H1 (cell line): ENCODE measurements at regions not wholly inside any gene's neighbourhood (a gene's known extent, or its start where the extent isn't known, plus 50 kb on each side); places are given as distances from the start of the nearest gene placed in this dataset.

Source experiments
- CTCF ChIA-PET: fragments of 300-600 bp; sonication (Branson Sonifier 250); formaldehyde crosslinking; loops from one replicate; lab custom pipeline; 2021; ENCODE audit not compliant: partially characterized antibody; lab: Charles Lee
- POLR2A ChIA-PET: fragments of 300-600 bp; sonication (Branson Sonifier 250); formaldehyde crosslinking; loops from one replicate; lab custom pipeline; 2021; ENCODE audit warnings: inconsistent platforms; ENCODE audit not compliant: partially characterized antibody; lab: Charles Lee
- DNase-seq, 2 experiments: peaks; one replicate each; pipeline versions ENCODE4 v3.0.0 to v3.0.0-alpha.2; 2010 to 2022; ENCODE audit warnings: low spot score in 2 of 2, low read depth in 1 of 2, mixed read lengths in 1 of 2
- FAIRE-seq: peaks from 2 replicates; lab custom pipeline; 2011; peaks lifted over from hg19 to GRCh38; lab: Jason Lieb, UNC
- H2AFZ ChIP-seq: 2 replicates; pipeline ENCODE4 v1.8.1; 2012; ENCODE audit warnings: low read length, inconsistent platforms
- H2AK5ac ChIP-seq: 2 replicates; pipeline ENCODE4 v1.6.1; 2013; ENCODE audit warnings: low read depth, low read length
- H2BK120ac ChIP-seq: replicated peaks from 2 replicates; pipeline ENCODE3; 2013; ENCODE audit warnings: low read depth, low read length, inconsistent platforms
- H2BK12ac ChIP-seq: 2 replicates; pipeline ENCODE4 v1.6.1; 2013; ENCODE audit warnings: low read depth, low read length
- H2BK15ac ChIP-seq: 2 replicates; pipeline ENCODE4 v1.6.1; 2013; ENCODE audit warnings: low read length
- H2BK20ac ChIP-seq: 2 replicates; pipeline ENCODE4 v1.6.1; 2013; ENCODE audit warnings: low read length
- H2BK5ac ChIP-seq: 2 replicates; pipeline ENCODE4 v1.6.1; 2013; ENCODE audit warnings: low read depth, low read length
- H3K14ac ChIP-seq: 2 replicates; pipeline ENCODE4 v1.6.1; 2013; ENCODE audit warnings: inconsistent platforms; ENCODE audit not compliant: insufficient read length
- H3K18ac ChIP-seq: 2 replicates; pipeline ENCODE4 v1.6.1; 2013; ENCODE audit warnings: low read length; ENCODE audit errors: extremely low read depth
- H3K23ac ChIP-seq: 2 replicates; pipeline ENCODE4 v1.6.1; 2013; ENCODE audit warnings: inconsistent platforms; ENCODE audit not compliant: insufficient read length
- H3K23me2 ChIP-seq: 2 replicates; pipeline ENCODE4 v1.6.1; 2013; ENCODE audit warnings: low read depth, low read length
- H3K27ac ChIP-seq: 2 replicates; pipeline ENCODE4 v1.6.1; 2011; ENCODE audit warnings: low read depth, low read length, inconsistent platforms
- H3K27me3 ChIP-seq, 4 experiments: replicated peaks in 1 of 4; 1 replicate in 1 of 4; 2 replicates in 3 of 4; pipeline versions ENCODE4 v1.6.1 to v1.8.1; 2011 to 2013; ENCODE audit warnings: low read length in 3 of 4, mild to moderate bottlenecking in 3 of 4, inconsistent platforms in 2 of 4, mixed read lengths in 2 of 4, moderate library complexity in 1 of 4; ENCODE audit not compliant: control insufficient read depth in 3 of 4, insufficient read depth in 3 of 4; ENCODE audit errors: extremely low read depth in 1 of 4
- H3K36me3 ChIP-seq, 4 experiments: 2 replicates each; pipeline versions ENCODE4 v1.6.1 to v1.8.1; 2011 to 2013; ENCODE audit warnings: mild to moderate bottlenecking in 4 of 4, low read length in 3 of 4, moderate library complexity in 2 of 4, control low read depth in 1 of 4, inconsistent platforms in 1 of 4; ENCODE audit not compliant: insufficient read depth in 4 of 4, control insufficient read depth in 2 of 4
- H3K4ac ChIP-seq: replicated peaks from 2 replicates; pipeline ENCODE3; 2013; ENCODE audit warnings: low read length, low read depth, mixed read lengths, inconsistent platforms; ENCODE audit not compliant: insufficient read length
- H3K4me1 ChIP-seq, 4 experiments: replicated peaks in 1 of 4; 1 replicate in 1 of 4; 2 replicates in 3 of 4; pipeline versions ENCODE4 v1.6.1 to v1.8.1; 2011 to 2013; ENCODE audit warnings: low read length in 3 of 4, inconsistent platforms in 2 of 4, mixed read lengths in 1 of 4; ENCODE audit not compliant: insufficient read depth in 4 of 4, control insufficient read depth in 3 of 4
- H3K4me2 ChIP-seq, 2 experiments: 2 replicates each; pipeline versions ENCODE4 v1.6.1 to v1.8.1; 2011 to 2013; ENCODE audit warnings: low read depth in 2 of 2, low read length in 2 of 2, control low read depth in 1 of 2, inconsistent platforms in 1 of 2, mild to moderate bottlenecking in 1 of 2; ENCODE audit not compliant: insufficient read depth in 1 of 2
- H3K4me3 ChIP-seq, 4 experiments: fragments of 200-600, 300-600 bp in 1 of 4; sonication (generic), shearing (Covaris generic), sonication (Bioruptor Twin) in 1 of 4; 2 replicates each; pipeline versions ENCODE4 v1.5.1 to v1.8.1; 2011 to 2016; ENCODE audit warnings: low read length in 4 of 4, low read depth in 3 of 4, control low read depth in 2 of 4, inconsistent platforms in 2 of 4, mild to moderate bottlenecking in 2 of 4, mixed read lengths in 1 of 4, moderate library complexity in 1 of 4; ENCODE audit not compliant: insufficient read depth in 2 of 4; ENCODE audit errors: extremely low read depth in 1 of 4
- H3K56ac ChIP-seq: replicated peaks from 2 replicates; pipeline ENCODE3; 2013; ENCODE audit warnings: low read depth, mild to moderate bottlenecking, mixed read lengths, low read length, inconsistent platforms; ENCODE audit not compliant: insufficient read length
- H3K79me1 ChIP-seq: 2 replicates; pipeline ENCODE4 v1.6.1; 2013; ENCODE audit warnings: low read depth, low read length, control low read depth
- H3K79me2 ChIP-seq, 2 experiments: 2 replicates each; pipeline versions ENCODE4 v1.6.1 to v1.8.1; 2012 to 2013; ENCODE audit warnings: low read length in 2 of 2, mild to moderate bottlenecking in 2 of 2, inconsistent platforms in 1 of 2; ENCODE audit not compliant: insufficient read depth in 2 of 2, control insufficient read depth in 1 of 2
- H3K9ac ChIP-seq, 4 experiments: replicated peaks in 1 of 4; 1 replicate in 1 of 4; 2 replicates in 3 of 4; pipeline versions ENCODE4 v1.6.1 to v1.8.1; 2011 to 2013; ENCODE audit warnings: low read depth in 3 of 4, low read length in 3 of 4, control low read depth in 2 of 4, mild to moderate bottlenecking in 2 of 4, moderate library complexity in 2 of 4, inconsistent platforms in 1 of 4; ENCODE audit errors: extremely low read depth in 1 of 4
- H3K9me3 ChIP-seq, 2 experiments: 2 replicates each; pipeline versions ENCODE4 v1.6.1 to v1.8.1; 2012 to 2013; ENCODE audit warnings: mild to moderate bottlenecking in 2 of 2, moderate library complexity in 2 of 2, control low read depth in 1 of 2, inconsistent platforms in 1 of 2, low read depth in 1 of 2, low read length in 1 of 2, mixed read lengths in 1 of 2; ENCODE audit not compliant: insufficient read depth in 2 of 2
- H4K20me1 ChIP-seq, 2 experiments: replicated peaks in 1 of 2; 2 replicates each; pipeline versions ENCODE3 to v1.8.1; 2011 to 2013; ENCODE audit warnings: inconsistent platforms in 2 of 2, low read length in 2 of 2, mild to moderate bottlenecking in 1 of 2; ENCODE audit not compliant: insufficient read depth in 2 of 2, control insufficient read depth in 1 of 2
- H4K5ac ChIP-seq: 2 replicates; pipeline ENCODE4 v1.6.1; 2013; ENCODE audit warnings: low read length, low read depth, mixed read lengths, inconsistent platforms; ENCODE audit not compliant: insufficient read length
- H4K8ac ChIP-seq: 2 replicates; pipeline ENCODE4 v1.8.0; 2013; ENCODE audit warnings: mild to moderate bottlenecking, moderate library complexity, low read length, inconsistent platforms; ENCODE audit not compliant: insufficient read depth; ENCODE audit errors: extremely low read depth
- H4K91ac ChIP-seq: replicated peaks from 2 replicates; pipeline ENCODE3; 2013; ENCODE audit warnings: low read length, mixed read lengths, inconsistent platforms; ENCODE audit not compliant: insufficient read length
- CTCF ChIP-seq, 3 experiments: IDR thresholded peaks; 1 replicate in 2 of 3; 2 replicates in 1 of 3; pipeline versions ENCODE4 v1.5.1 to v1.6.1; 2011; ENCODE audit warnings: low read length in 3 of 3, mild to moderate bottlenecking in 3 of 3, inconsistent platforms in 2 of 3, low read depth in 1 of 3, moderate library complexity in 1 of 3; ENCODE audit not compliant: insufficient read depth in 1 of 3; ENCODE audit errors: control extremely low read depth in 1 of 3
- NANOG ChIP-seq: IDR thresholded peaks from 2 replicates; pipeline ENCODE4 v1.6.1; 2011; ENCODE audit warnings: low read length, low read depth, mild to moderate bottlenecking, inconsistent platforms; ENCODE audit not compliant: insufficient read depth, poor library complexity, severe bottlenecking
- RAD21 ChIP-seq, 2 experiments: IDR thresholded peaks in 1 of 2; conservative IDR thresholded peaks in 1 of 2; 2 replicates each; pipeline ENCODE4 v1.6.1; 2011; ENCODE audit warnings: low read depth in 2 of 2, low read length in 2 of 2, improper control_type of control experiment in 1 of 2, inconsistent platforms in 1 of 2, mild to moderate bottlenecking in 1 of 2, moderate library complexity in 1 of 2
- TEAD4 ChIP-seq: IDR thresholded peaks from 2 replicates; pipeline ENCODE4 v1.6.1; 2012; ENCODE audit warnings: low read depth, low read length, inconsistent platforms, mixed read lengths
- WGBS, 2 experiments: shearing (Covaris generic) in 1 of 2; methylation state at CpG; one replicate each; pipeline versions ENCODE4 v1.1.6 to v1.1.7; 2013 to 2015; ENCODE audit warnings: low lambda C conversion rate in 2 of 2, mixed read lengths in 2 of 2, inconsistent platforms in 1 of 2, low coverage in 1 of 2, missing lambda C conversion rate in 1 of 2; ENCODE audit not compliant: insufficient replicate concordance in 2 of 2, insufficient coverage in 1 of 2, insufficient read length in 1 of 2; ENCODE audit errors: extremely low coverage in 1 of 2, missing lambda C conversion rate in 1 of 2; 5-methylcytosine and 5-hydroxymethylcytosine counted together

DNA sequence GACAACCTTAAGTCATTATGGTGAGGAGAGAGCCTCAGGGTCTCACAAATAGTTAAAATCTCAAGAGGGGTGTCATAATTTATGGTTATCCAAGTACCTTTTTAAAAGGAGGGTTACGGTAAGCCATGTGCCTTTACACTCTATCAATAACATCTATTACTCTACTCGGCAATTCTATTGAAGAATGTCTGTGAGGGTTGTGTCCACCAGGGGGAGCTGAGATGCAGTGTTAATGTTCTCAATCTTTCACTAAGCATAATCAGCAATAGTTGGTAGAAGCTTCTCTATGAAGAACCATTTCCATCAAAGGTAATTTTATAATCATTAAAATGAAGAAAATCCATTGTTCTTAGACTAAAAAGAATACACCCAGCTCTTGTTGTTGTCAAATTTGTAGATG, 457.4 kb downstream of the CENPC start:
- Histone ChIP-seq H3K4ac (no peak overlapping the region), H3K9me3 (no peaks in the 10 kb centered on the region), H3K4me1 (peaks cover 0 to 8% (median 2%) of the 10 kb centered on the region in 4 experiments; a peak in 4 of 7 replicates), H3K4me2 (no peak overlapping the region), H4K91ac (no peak overlapping the region), H4K20me1 (no peaks in the 10 kb centered on the region), H3K18ac (no peak overlapping the region), H4K8ac (no peak overlapping the region), H3K14ac (no peak overlapping the region), H2BK15ac (no peak overlapping the region), H2BK5ac (no peak overlapping the region), H3K79me1 (no peaks in the 10 kb centered on the region), H2BK12ac (no peak overlapping the region), H3K4me3 (no peak overlapping the region), H3K56ac (no peak overlapping the region), H3K27me3 (no peaks in the 10 kb centered on the region), H3K79me2 (no peaks in the 10 kb centered on the region), H4K5ac (no peak overlapping the region), H3K23ac (no peak overlapping the region), H2AFZ (no peak overlapping the region), H3K23me2 (no peaks in the 10 kb centered on the region), H3K36me3 (no peaks in the 10 kb centered on the region), H2AK5ac (no peak overlapping the region), H2BK20ac (no peak overlapping the region), H2BK120ac (no peak overlapping the region), H3K27ac (no peak overlapping the region), H3K9ac (no peak overlapping the region)
- peak; percentile 70 for FAIRE-seq
- ChIA-PET CTCF (interaction anchor here (0.7 to 2.4 kb wide), 24 partner anchors 10 to 1367 kb away, joined by 3 to 18 read pairs (median 4); no protein-coding TSS in a partner anchor), POLR2A (no interaction called here)
- peak in 2 of 3 experiments; percentile 62 to 74; a peak in 3 of 4 replicates for TF ChIP-seq CTCF (IDR thresholded peaks at IDR 0.05; ENCODE audit: control extremely low read depth in 1 of 3, insufficient read depth in 1 of 3, low read depth in 1 of 3, low read length in 3 of 3)
- TF ChIP-seq TEAD4: 0 out of 2 replicates have a peak, but pooled peaks have one; percentile 10
- TF ChIP-seq NANOG: no peak
- peak; percentile 80 to 82 for TF ChIP-seq RAD21 (IDR thresholded peaks at IDR 0.05 in 1 of 2, conservative IDR thresholded peaks at IDR 0.05 in 1 of 2; ENCODE audit: low read depth in 2 of 2, low read length in 2 of 2)
- DNase-seq: peak; percentile 10 to 77
- 68% methylated on average over 2 of the region's 2 CpGs; no CpG with 5 or more reads in 1 of the 2 experiments for WGBS, 2 experiments
